Lower leg skin (tissue), 3 donors: ENCODE measurements at regions not wholly inside any gene's neighbourhood (a gene's known extent, or its start where the extent isn't known, plus 50 kb on each side); places are given as distances from the start of the nearest gene placed in this dataset.

Source experiments
- POLR2A ChIP-seq, 2 donors: fragments of 450-650 bp; IDR thresholded peaks; one replicate each; pipeline ENCODE4 v1.6.1; 2016 to 2017; ENCODE audit warnings: antibody characterized with exemption in 2 of 2, mild to moderate bottlenecking in 1 of 2, moderate library complexity in 1 of 2
- TF ChIP-seq, protein P1 (sequence below), 3 donors: fragments of 450-650 bp; IDR thresholded peaks; one replicate each; pipeline ENCODE4 v1.5.1; 2016; ENCODE audit warnings: antibody characterized with exemption in 3 of 3, mild to moderate bottlenecking in 3 of 3, moderate library complexity in 2 of 3

DNA sequence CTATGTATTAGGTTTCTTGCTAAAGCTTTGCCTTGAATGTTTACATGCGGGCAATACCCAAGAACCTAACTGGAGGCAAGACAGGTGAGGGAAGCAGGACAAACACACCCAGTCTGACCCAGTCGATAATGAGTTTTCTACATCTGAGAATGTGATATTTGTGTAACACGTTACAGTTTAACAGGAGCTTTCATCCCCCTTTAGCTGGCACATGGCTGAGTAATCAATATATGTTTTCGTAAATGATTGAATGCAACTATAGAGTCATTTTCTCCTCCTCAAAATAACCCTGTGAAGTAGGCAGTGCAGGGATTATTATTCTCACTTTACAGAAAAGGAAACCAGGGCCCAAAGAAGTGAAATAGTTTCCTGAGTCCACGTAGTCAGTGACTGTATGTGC lies 84.7 kb upstream of the HTR4 start:
- TF ChIP-seq, protein P1, sequence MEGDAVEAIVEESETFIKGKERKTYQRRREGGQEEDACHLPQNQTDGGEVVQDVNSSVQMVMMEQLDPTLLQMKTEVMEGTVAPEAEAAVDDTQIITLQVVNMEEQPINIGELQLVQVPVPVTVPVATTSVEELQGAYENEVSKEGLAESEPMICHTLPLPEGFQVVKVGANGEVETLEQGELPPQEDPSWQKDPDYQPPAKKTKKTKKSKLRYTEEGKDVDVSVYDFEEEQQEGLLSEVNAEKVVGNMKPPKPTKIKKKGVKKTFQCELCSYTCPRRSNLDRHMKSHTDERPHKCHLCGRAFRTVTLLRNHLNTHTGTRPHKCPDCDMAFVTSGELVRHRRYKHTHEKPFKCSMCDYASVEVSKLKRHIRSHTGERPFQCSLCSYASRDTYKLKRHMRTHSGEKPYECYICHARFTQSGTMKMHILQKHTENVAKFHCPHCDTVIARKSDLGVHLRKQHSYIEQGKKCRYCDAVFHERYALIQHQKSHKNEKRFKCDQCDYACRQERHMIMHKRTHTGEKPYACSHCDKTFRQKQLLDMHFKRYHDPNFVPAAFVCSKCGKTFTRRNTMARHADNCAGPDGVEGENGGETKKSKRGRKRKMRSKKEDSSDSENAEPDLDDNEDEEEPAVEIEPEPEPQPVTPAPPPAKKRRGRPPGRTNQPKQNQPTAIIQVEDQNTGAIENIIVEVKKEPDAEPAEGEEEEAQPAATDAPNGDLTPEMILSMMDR (IDR thresholded peaks at IDR 0.05): no peak
- TF ChIP-seq POLR2A (IDR thresholded peaks at IDR 0.05): no peak
